NB4 (cell line): ENCODE measurements at regions not wholly inside any gene's neighbourhood (a gene's known extent, or its start where the extent isn't known, plus 50 kb on each side); places are given as distances from the start of the nearest gene placed in this dataset.

Experiments
- CTCF ChIP-seq: IDR thresholded peaks from one replicate; pipeline ENCODE4 v1.5.1; 2012; ENCODE audit warnings: low read depth, low read length
- MYC ChIP-seq: IDR thresholded peaks from 2 replicates; pipeline ENCODE4 v1.6.1; 2011; ENCODE audit warnings: low read depth, low read length

- TF ChIP-seq CTCF (no peak), MYC (no peak)
Observed at GRCh38 chr10:83287374-83287773, 851.9 kb upstream of the GHITM start.
